PC-9 (cell line): ENCODE measurements at regions not wholly inside any gene's neighbourhood (a gene's known extent, or its start where the extent isn't known, plus 50 kb on each side); places are given as distances from the start of the nearest gene placed in this dataset.

Experiments
- BruUV-seq: library from RNA; stranded (reverse); fragments of 400-500 nt; replicated peaks from 2 replicates; lab custom pipeline; 2021; lab: Mats Ljungman, UMichigan
- CTCF ChIA-PET: fragments of 300-600 bp; sonication (Branson Sonifier 250); formaldehyde crosslinking; loops from one replicate; lab custom pipeline; 2022; ENCODE audit warnings: antibody characterized with exemption; lab: Charles Lee
- POLR2A ChIA-PET: fragments of 300-600 bp; sonication (Branson Sonifier 250); formaldehyde crosslinking; loops from one replicate; lab custom pipeline; 2022; ENCODE audit warnings: antibody characterized with exemption; ENCODE audit not compliant: unreplicated experiment; lab: Charles Lee
- DNase-seq, 2 experiments: peaks; one replicate each; pipeline versions ENCODE4 v3.0.0 to v3.0.0-alpha.2; 2015 to 2022; ENCODE audit warnings: mixed read lengths in 1 of 2
- H2AFZ ChIP-seq: fragments of 200-600 bp; sonication (generic); 2 replicates; pipeline ENCODE4 v1.8.1; 2017; ENCODE audit warnings: antibody characterized with exemption
- H3F3A ChIP-seq: fragments of 200-600 bp; sonication (generic); 2 replicates; pipeline ENCODE4 v1.8.1; 2017; ENCODE audit warnings: antibody characterized with exemption, mild to moderate bottlenecking, low read depth; ENCODE audit not compliant: insufficient read depth
- H3K27ac ChIP-seq: fragments of 200-600 bp; sonication (generic); 2 replicates; pipeline ENCODE4 v1.6.1; 2016; ENCODE audit warnings: mixed run types
- H3K27me3 ChIP-seq: fragments of 200-600 bp; sonication (generic); 2 replicates; pipeline ENCODE4 v1.6.1; 2016; ENCODE audit warnings: low read depth, mixed run types; ENCODE audit not compliant: insufficient read depth
- H3K36me3 ChIP-seq: fragments of 200-600 bp; sonication (generic); 2 replicates; pipeline ENCODE4 v1.6.1; 2016; ENCODE audit warnings: low read depth, mixed run types
- H3K4me1 ChIP-seq: fragments of 200-600 bp; sonication (generic); replicated peaks from 2 replicates; pipeline ENCODE4 v1.6.1; 2016; ENCODE audit warnings: mixed run types; ENCODE audit not compliant: insufficient read depth
- H3K4me2 ChIP-seq: fragments of 200-600 bp; sonication (generic); 2 replicates; pipeline ENCODE4 v1.6.1; 2017; ENCODE audit warnings: mixed run types
- H3K4me3 ChIP-seq: fragments of 200-600 bp; sonication (generic); 2 replicates; pipeline ENCODE4 v1.6.1; 2016; ENCODE audit warnings: mixed run types
- H3K79me2 ChIP-seq: fragments of 200-600 bp; sonication (generic); 2 replicates; pipeline ENCODE4 v1.6.1; 2017; ENCODE audit warnings: low read depth, mixed run types
- H3K9me2 ChIP-seq: fragments of 200-600 bp; sonication (generic); 2 replicates; pipeline ENCODE4 v1.8.1; 2017; ENCODE audit warnings: mild to moderate bottlenecking; ENCODE audit not compliant: insufficient read depth
- H3K9me3 ChIP-seq: fragments of 200-600 bp; sonication (generic); 2 replicates; pipeline ENCODE4 v1.8.1; 2016; ENCODE audit warnings: low read depth; ENCODE audit not compliant: insufficient read depth
- H4K20me1 ChIP-seq: fragments of 200-600 bp; sonication (generic); 2 replicates; pipeline ENCODE4 v1.8.1; 2017; ENCODE audit not compliant: insufficient read depth
- CTCF ChIP-seq: fragments of 200-600 bp; sonication (generic); conservative IDR thresholded peaks from 2 replicates; pipeline ENCODE4 v1.6.1; 2017; ENCODE audit warnings: mixed run types, antibody characterized with exemption, mild to moderate bottlenecking, moderate library complexity
- EZH2 ChIP-seq: fragments of 200-600 bp; sonication (generic); IDR thresholded peaks from 2 replicates; pipeline ENCODE4 v1.8.0; 2017; ENCODE audit warnings: antibody characterized with exemption, low read depth
- intact Hi-C: fragments of 100-400 bp; cut with micrococcal nuclease; formaldehyde crosslinking; loops from one replicate; pipeline ENCODE4 v1.10.0; 2022; ENCODE audit not compliant: unreplicated experiment

DNA sequence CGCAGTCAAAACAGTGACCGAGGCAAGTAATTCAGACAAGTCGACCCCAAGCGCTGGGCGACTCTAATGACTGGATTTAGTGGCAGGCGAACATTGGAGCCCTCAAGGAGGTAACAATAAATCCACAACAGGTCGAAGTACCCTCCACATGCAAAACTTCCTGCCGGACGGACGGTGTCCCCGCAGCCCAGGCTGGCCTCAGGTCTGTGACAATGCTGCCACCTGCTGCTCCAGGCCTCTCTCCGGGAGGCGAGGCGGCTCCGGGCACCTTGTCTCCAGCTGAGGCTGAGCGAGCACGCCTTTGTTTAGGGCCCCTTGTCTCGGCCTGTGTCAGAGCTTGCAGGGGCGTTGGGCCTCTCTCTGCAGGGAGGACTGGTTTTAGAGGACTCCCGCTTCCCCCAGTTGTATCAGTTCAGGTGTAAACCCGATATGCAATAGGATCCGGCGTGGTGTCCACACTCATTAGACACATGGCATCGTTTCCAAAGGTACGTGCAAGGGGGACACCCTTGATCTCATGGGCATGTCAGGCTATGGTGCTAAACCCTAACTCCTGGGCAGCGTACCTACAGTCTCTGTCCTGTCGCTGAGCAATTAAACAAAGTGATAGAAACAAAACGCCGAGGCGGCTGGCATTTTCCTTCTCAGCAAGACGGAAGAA lies 628.0 kb upstream of the ADAMTS16 start:
- Histone ChIP-seq H3K79me2 (no peaks in the 10 kb centered on the region), H3K4me2 (no peak overlapping the region), H4K20me1 (no peaks in the 10 kb centered on the region), H3K36me3 (no peaks in the 10 kb centered on the region), H2AFZ (no peak overlapping the region), H3K4me1 (no peaks in the 10 kb centered on the region), H3F3A (no peaks in the 10 kb centered on the region), H3K4me3 (no peak overlapping the region), H3K27ac (no peak overlapping the region), H3K9me3 (no peaks in the 10 kb centered on the region), H3K9me2 (no peaks in the 10 kb centered on the region), H3K27me3 (peaks cover 68% of the 10 kb centered on the region; the same call in 1 of the 2 replicates)
- intact Hi-C loops, result no loop called here
- peak in 1 of 2 experiments; percentile 56 for DNase-seq
- CTCF ChIA-PET, result no interaction called here
- POLR2A ChIA-PET, result no interaction called here
- TF ChIP-seq CTCF (peak; percentile 40; the same call in 1 of the 2 replicates), EZH2 (no peak)
- BruUV-seq, result no TSS peak

DNA sequence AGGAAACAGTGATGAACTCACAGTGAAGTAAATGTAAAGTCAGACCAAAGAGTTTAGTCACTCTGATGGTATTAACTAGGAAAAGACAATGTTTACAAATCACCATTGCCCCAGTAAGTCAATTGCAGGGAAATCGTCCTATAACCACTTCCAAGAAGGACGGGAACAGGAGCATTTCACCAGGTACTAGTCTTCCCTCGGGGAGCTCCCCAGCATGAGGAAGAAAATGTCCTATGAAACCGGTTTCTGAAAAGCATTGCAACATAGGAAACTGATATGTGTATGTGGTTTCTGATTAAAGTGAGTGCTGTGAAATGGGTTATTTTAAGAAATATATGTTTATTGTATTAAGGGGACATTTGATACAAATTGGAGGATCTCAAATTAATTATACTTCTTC lies 626.7 kb upstream of the ADAMTS16 start:
- Histone ChIP-seq H3K4me1 (no peaks in the 10 kb centered on the region), H2AFZ (no peak overlapping the region), H3F3A (no peaks in the 10 kb centered on the region), H3K9me3 (no peaks in the 10 kb centered on the region), H3K27me3 (peaks cover 71% of the 10 kb centered on the region; the same call in 1 of the 2 replicates), H3K4me2 (no peak overlapping the region), H3K4me3 (no peak overlapping the region), H3K79me2 (no peaks in the 10 kb centered on the region), H3K9me2 (no peaks in the 10 kb centered on the region), H3K27ac (no peak overlapping the region), H3K36me3 (no peaks in the 10 kb centered on the region), H4K20me1 (no peaks in the 10 kb centered on the region)
- no peak for DNase-seq
- ChIA-PET POLR2A (no interaction called here), CTCF (no interaction called here)
- intact Hi-C loops, result no loop called here
- no TSS peak for BruUV-seq
- TF ChIP-seq EZH2 (no peak), CTCF (no peak)

- Histone ChIP-seq H3K27me3 (peaks cover 71% of the 10 kb centered on the region; the same call in 1 of the 2 replicates), H3K4me1 (no peaks in the 10 kb centered on the region), H4K20me1 (no peaks in the 10 kb centered on the region), H3K4me2 (no peak overlapping the region), H3K9me2 (no peaks in the 10 kb centered on the region), H3K9me3 (no peaks in the 10 kb centered on the region), H3K36me3 (no peaks in the 10 kb centered on the region), H2AFZ (no peak overlapping the region), H3K79me2 (no peaks in the 10 kb centered on the region), H3K27ac (no peak overlapping the region), H3F3A (no peaks in the 10 kb centered on the region), H3K4me3 (no peak overlapping the region)
- TF ChIP-seq EZH2, result no peak
- no peak for TF ChIP-seq CTCF
- ChIA-PET POLR2A (no interaction called here), CTCF (no interaction called here)
- no TSS peak for BruUV-seq
- no peak for DNase-seq
- intact Hi-C loops, result no loop called here
These were observed 626.0 kb upstream of the ADAMTS16 start for GRCh38 chr5:4514067-4514648.
